HepG2 (cell line): ENCODE measurements at regions not wholly inside any gene's neighbourhood (a gene's known extent, or its start where the extent isn't known, plus 50 kb on each side); places are given as distances from the start of the nearest gene placed in this dataset.

Source experiments
- SNAPC5 ChIP-seq: sonication (generic); formaldehyde crosslinking; IDR thresholded peaks from 2 replicates; pipeline ENCODE4 v1.8.1; 2023; ENCODE audit warnings: mild to moderate bottlenecking, missing genetic modification reagents, borderline replicate concordance
- ZFP90 ChIP-seq: sonication (generic); formaldehyde crosslinking; IDR thresholded peaks from 2 replicates; pipeline ENCODE4 v1.8.0; 2022; ENCODE audit warnings: missing genetic modification reagents, mild to moderate bottlenecking, inconsistent platforms, borderline replicate concordance

GRCh38 chr9:96133321-96134021 lies 168.5 kb downstream of the HSD17B3 start:
- TF ChIP-seq ZFP90 (CRISPR knock-in tag) (no peak), SNAPC5 (no peak)
